Left colon (tissue), 2 donors: ENCODE measurements at regions not wholly inside any gene's neighbourhood (a gene's known extent, or its start where the extent isn't known, plus 50 kb on each side); places are given as distances from the start of the nearest gene placed in this dataset.
"Not testable (repeated sequence)": the region's sequence is repeated elsewhere in the genome, so short reads cannot be mapped to it uniquely, and the experiment has no call there.

Source experiments
- ATAC-seq: fragments of 200-7000 bp; cut with Tn5 transposase; one replicate; pipeline ENCODE4 v1.9.1; 2020; ENCODE audit warnings: mild to moderate bottlenecking, moderate library complexity
- DNase-seq, 2 donors: peaks; one replicate each; pipeline ENCODE4 v3.0.0-alpha.2; 2020
- intact Hi-C, 2 donors: fragments of 100-400 bp; cut with DNase I in 1 of 2; cut with micrococcal nuclease in 1 of 2; formaldehyde crosslinking; loops; one replicate each; pipeline versions ENCODE4 v1.11.2 to v1.14.0; 2022; cut with DNase I, micrococcal nuclease
- donor health status: DM: no; HTN: no; CAD: no.
- donor health status: DM: yes; HTN: yes; CAD: no.

- intact Hi-C loops = no loop called here
- no peak for DNase-seq
- no peak for ATAC-seq
Observed at GRCh38 chr2:160751021-160751420, 257.4 kb upstream of the RBMS1 start.

GRCh38 chr2:160752475-160753330 is 259.1 kb upstream of the RBMS1 start:
- DNase-seq = no peak
- intact Hi-C loops = no loop called here
- ATAC-seq = no peak

- DNase-seq (no peak), ATAC-seq (no peak)
- intact Hi-C loops = no loop called here
Observed at GRCh38 chr2:160753331-160753654, 259.7 kb upstream of the RBMS1 start.

GRCh38 chr2:160753960-160754359 is 260.4 kb upstream of the RBMS1 start:
- ATAC-seq = no peak
- intact Hi-C loops = no loop called here
- DNase-seq = no peak

GRCh38 chr2:160756481-160756880 is 262.9 kb upstream of the RBMS1 start:
- ATAC-seq (no peak), DNase-seq (no peak)
- intact Hi-C loops = no loop called here

- intact Hi-C loops, ATAC-seq, DNase-seq: not testable (repeated sequence)
Observed at GRCh38 chr2:160762493-160763128, 269.0 kb upstream of the RBMS1 start.

- ATAC-seq (no peak), DNase-seq (no peak)
- intact Hi-C loops = no loop called here
Observed at GRCh38 chr2:160783474-160783873, 289.9 kb upstream of the RBMS1 start.

GRCh38 chr2:160784034-160784433 is 290.4 kb upstream of the RBMS1 start:
- ATAC-seq (no peak), DNase-seq (no peak)
- intact Hi-C loops = no loop called here

GRCh38 chr2:160790738-160791137 is 297.1 kb upstream of the RBMS1 start:
- DNase-seq (no peak), ATAC-seq (no peak)
- intact Hi-C loops = no loop called here

GRCh38 chr2:160791884-160792283 is 298.3 kb upstream of the RBMS1 start:
- intact Hi-C loops = no loop called here
- ATAC-seq (no peak), DNase-seq (no peak)

GRCh38 chr2:160792837-160793236 is 299.2 kb upstream of the RBMS1 start:
- DNase-seq (no peak), ATAC-seq (no peak)
- intact Hi-C loops = no loop called here

GRCh38 chr2:160794926-160795325 is 301.3 kb upstream of the RBMS1 start:
- intact Hi-C loops = no loop called here
- DNase-seq = no peak
- ATAC-seq = no peak

- DNase-seq (no peak), ATAC-seq (no peak)
- intact Hi-C loops = no loop called here
Observed at GRCh38 chr2:160803881-160804280, 310.3 kb upstream of the RBMS1 start.

- DNase-seq (no peak), ATAC-seq (no peak)
- intact Hi-C loops = no loop called here
Observed at GRCh38 chr2:160810406-160810805, 316.8 kb upstream of the RBMS1 start.

GRCh38 chr2:160812830-160813505 is 319.4 kb upstream of the RBMS1 start:
- intact Hi-C loops = no loop called here
- no peak for ATAC-seq
- DNase-seq = no peak

- no peak for DNase-seq
- no peak for ATAC-seq
- intact Hi-C loops = no loop called here
Observed at GRCh38 chr2:160813506-160813858, 319.9 kb upstream of the RBMS1 start.

- ATAC-seq (no peak), DNase-seq (no peak)
- intact Hi-C loops = no loop called here
Observed at GRCh38 chr2:160816916-160817499, 323.4 kb upstream of the RBMS1 start.

- intact Hi-C loops = no loop called here
- ATAC-seq (no peak), DNase-seq (no peak)
Observed at GRCh38 chr2:160820691-160821090, 327.1 kb upstream of the RBMS1 start.

GRCh38 chr2:160822006-160822405 is 328.4 kb upstream of the RBMS1 start:
- no peak for ATAC-seq
- intact Hi-C loops = no loop called here

GRCh38 chr2:160825433-160825832 is 331.8 kb upstream of the RBMS1 start:
- no peak for ATAC-seq
- intact Hi-C loops = no loop called here
- DNase-seq = no peak

More at GRCh38 chr2:160822006-160822405, 328.4 kb upstream of the RBMS1 start:
- DNase-seq = no peak
